GM12878 (cell line): ENCODE measurements at regions not wholly inside any gene's neighbourhood (a gene's known extent, or its start where the extent isn't known, plus 50 kb on each side); places are given as distances from the start of the nearest gene placed in this dataset.

Source experiments
- ATAC-seq: fragments of 200-7000 bp; cut with Tn5 transposase; 3 replicates; pipeline ENCODE4 v1.9.1; 2020; ENCODE audit warnings: mild to moderate bottlenecking, moderate library complexity
- BruUV-seq: library from RNA; stranded (reverse); fragments of 400-500 nt; replicated peaks from 2 replicates; lab custom pipeline; 2021; lab: Mats Ljungman, UMichigan
- CTCF ChIA-PET: fragments of 300-600 bp; sonication (Branson Sonifier 250); formaldehyde crosslinking; extraction: SDS; loops from one replicate; lab custom pipeline; 2021; ENCODE audit warnings: inconsistent platforms; lab: Yijun Ruan, JAX
- POLR2A ChIA-PET: fragments of 350-600 bp; formaldehyde crosslinking; extraction: SDS; loops from one replicate; lab custom pipeline; 2021; ENCODE audit warnings: inconsistent platforms; lab: Charles Lee
- RAD21 ChIA-PET: fragments of 300-600 bp; sonication (Branson Sonifier 250); formaldehyde crosslinking; loops from one replicate; lab custom pipeline; 2023; ENCODE audit warnings: antibody characterized with exemption; ENCODE audit not compliant: unreplicated experiment; lab: Charles Lee
- SMC1A ChIA-PET: fragments of 300-600 bp; sonication (Branson Sonifier 250); formaldehyde crosslinking; loops from one replicate; lab custom pipeline; 2023; ENCODE audit not compliant: unreplicated experiment, uncharacterized antibody; lab: Charles Lee
- DNase-seq: peaks from one replicate; pipeline ENCODE4 v3.0.0-alpha.2; 2011; ENCODE audit warnings: low read depth, low spot score
- FAIRE-seq: peaks from 3 replicates; lab custom pipeline; 2011; peaks lifted over from hg19 to GRCh38; lab: Jason Lieb, UNC
- H2AFZ ChIP-seq: 2 replicates; pipeline ENCODE4 v1.6.0; 2011; ENCODE audit warnings: low read depth, low read length, control low read depth; ENCODE audit not compliant: control insufficient read depth
- H3K27ac ChIP-seq: 2 replicates; pipeline ENCODE4 v1.5.1; 2011; ENCODE audit warnings: control low read depth; ENCODE audit not compliant: control insufficient read depth, insufficient read depth
- H3K27me3 ChIP-seq, 2 experiments: replicated peaks in 1 of 2; 2 replicates each; pipeline versions ENCODE4 v1.6.0 to v1.6.1; 2011; ENCODE audit warnings: low read length in 1 of 2; ENCODE audit not compliant: control insufficient read depth in 2 of 2, insufficient read depth in 2 of 2
- H3K36me3 ChIP-seq, 2 experiments: 2 replicates each; pipeline ENCODE4 v1.5.1; 2011; ENCODE audit warnings: low read length in 1 of 2; ENCODE audit not compliant: control insufficient read depth in 2 of 2, insufficient read depth in 2 of 2
- H3K4me1 ChIP-seq: 2 replicates; pipeline ENCODE4 v1.6.1; 2011; ENCODE audit warnings: mild to moderate bottlenecking, low read length, moderate library complexity, mixed read lengths; ENCODE audit not compliant: control insufficient read depth, insufficient read depth
- H3K4me2 ChIP-seq: 2 replicates; pipeline ENCODE4 v1.6.0; 2011; ENCODE audit warnings: control low read depth; ENCODE audit not compliant: control insufficient read depth, insufficient read depth
- H3K4me3 ChIP-seq: fragments of 200-600 bp; sonication (generic); 2 replicates; pipeline ENCODE4 v1.5.1; 2016
- H3K79me2 ChIP-seq: 2 replicates; pipeline ENCODE4 v1.6.0; 2011; ENCODE audit warnings: low read length; ENCODE audit not compliant: control insufficient read depth, insufficient read depth
- H3K9ac ChIP-seq: 2 replicates; pipeline ENCODE4 v1.8.0; 2011; ENCODE audit warnings: low read length, control low read depth, mixed read lengths; ENCODE audit not compliant: control insufficient read depth, insufficient read depth
- H3K9me3 ChIP-seq: replicated peaks from 3 replicates; pipeline ENCODE4 v1.5.1; 2011; ENCODE audit warnings: mild to moderate bottlenecking, low read length; ENCODE audit not compliant: control insufficient read depth, insufficient read depth
- H4K20me1 ChIP-seq: 2 replicates; pipeline ENCODE4 v1.6.0; 2011; ENCODE audit not compliant: control insufficient read depth, insufficient read depth
- BRCA1 ChIP-seq: IDR thresholded peaks from 2 replicates; pipeline ENCODE4 v1.6.1; 2011; ENCODE audit warnings: low read depth, low read length, improper control_type of control experiment
- MEF2A ChIP-seq: IDR thresholded peaks from 2 replicates; pipeline ENCODE4 v1.6.1; 2011; ENCODE audit warnings: low read depth, mild to moderate bottlenecking, low read length, moderate library complexity; ENCODE audit not compliant: insufficient read depth
- MYB ChIP-seq: fragments of 150-350 bp; IDR thresholded peaks from 2 replicates; pipeline ENCODE4 v1.6.1; 2014; ENCODE audit warnings: mild to moderate bottlenecking, low read depth, low read length, borderline replicate concordance
- NFYA ChIP-seq: IDR thresholded peaks from 2 replicates; pipeline ENCODE4 v1.6.1; 2011; ENCODE audit warnings: low read depth, mild to moderate bottlenecking, low read length, improper control_type of control experiment, borderline replicate concordance
- PAX8 ChIP-seq: fragments of 450-650 bp; IDR thresholded peaks from 2 replicates; pipeline ENCODE4 v1.6.1; 2017; ENCODE audit warnings: mild to moderate bottlenecking, moderate library complexity
- POLR2AphosphoS5 ChIP-seq: IDR thresholded peaks from 2 replicates; pipeline ENCODE4 v1.6.1; 2011; ENCODE audit warnings: mild to moderate bottlenecking, low read length, inconsistent platforms
- POU2F2 ChIP-seq: IDR thresholded peaks from 3 replicates; pipeline ENCODE4 v1.6.1; 2011; ENCODE audit warnings: low read depth, mild to moderate bottlenecking, low read length, borderline replicate concordance
- RAD51 ChIP-seq: fragments of 450-650 bp; IDR thresholded peaks from 2 replicates; pipeline ENCODE4 v1.6.1; 2016; ENCODE audit warnings: moderate library complexity, mild to moderate bottlenecking, inconsistent platforms
- RFX5 ChIP-seq: IDR thresholded peaks from 2 replicates; pipeline ENCODE4 v1.6.1; 2011; ENCODE audit warnings: low read depth, low read length, improper control_type of control experiment
- SP1 ChIP-seq: IDR thresholded peaks from one replicate; pipeline ENCODE4 v1.6.1; 2011; ENCODE audit warnings: low read depth, low read length
- SUPT20H ChIP-seq: IDR thresholded peaks from 2 replicates; pipeline ENCODE4 v1.6.1; 2011; ENCODE audit warnings: low read depth, mild to moderate bottlenecking, low read length, moderate library complexity, borderline replicate concordance; ENCODE audit not compliant: control insufficient read depth
- SUZ12 ChIP-seq: fragments of 200-600 bp; sonication (generic); IDR thresholded peaks from one replicate; pipeline ENCODE4 v1.6.1; 2018; ENCODE audit warnings: antibody characterized with exemption, mild to moderate bottlenecking; ENCODE audit not compliant: unreplicated experiment
- ZSCAN29 ChIP-seq: fragments of 450-650 bp; IDR thresholded peaks from 2 replicates; pipeline ENCODE4 v1.6.1; 2017; ENCODE audit warnings: mild to moderate bottlenecking, moderate library complexity
- ZZZ3 ChIP-seq: IDR thresholded peaks from 2 replicates; pipeline ENCODE4 v1.6.1; 2011; ENCODE audit warnings: low read depth; ENCODE audit not compliant: control insufficient read depth, insufficient read length
- WGBS: methylation state at CpG from one replicate; pipeline ENCODE4 v1.1.6; 2016; ENCODE audit warnings: low lambda C conversion rate; ENCODE audit not compliant: insufficient replicate concordance, insufficient coverage; ENCODE audit errors: missing lambda C conversion rate; 5-methylcytosine and 5-hydroxymethylcytosine counted together
- in situ Hi-C: fragments of 300-500 bp; cut with MboI; formaldehyde crosslinking; loops from 9 replicates; pipeline ENCODE4 v1.14.3; 2018; ENCODE audit warnings: mixed read lengths
- intact Hi-C: fragments of 100-400 bp; cut with micrococcal nuclease; formaldehyde crosslinking; loops from one replicate; pipeline ENCODE4 v1.14.2; 2022; ENCODE audit not compliant: unreplicated experiment
- TF ChIP-seq, protein P1 (sequence below): IDR thresholded peaks from 2 replicates; pipeline ENCODE4 v1.6.1; 2012; ENCODE audit warnings: improper control_type of control experiment, low read depth, low read length; ENCODE audit not compliant: insufficient replicate concordance
- TF ChIP-seq, protein P2 (sequence below): IDR thresholded peaks from 2 replicates; pipeline ENCODE4 v1.6.1; 2012; ENCODE audit warnings: low read depth, low read length, improper control_type of control experiment
- TF ChIP-seq, protein P3 (sequence below), 3 experiments: IDR thresholded peaks in 2 of 3; conservative IDR thresholded peaks in 1 of 3; 2 replicates each; pipeline ENCODE4 v1.5.1; 2011; ENCODE audit warnings: low read depth in 3 of 3, low read length in 3 of 3, mild to moderate bottlenecking in 3 of 3, control low read depth in 2 of 3, moderate library complexity in 2 of 3, inconsistent platforms in 1 of 3, mixed read lengths in 1 of 3; ENCODE audit not compliant: control insufficient read depth in 2 of 3, insufficient read depth in 1 of 3; ENCODE audit errors: extremely low read depth in 1 of 3

DNA sequence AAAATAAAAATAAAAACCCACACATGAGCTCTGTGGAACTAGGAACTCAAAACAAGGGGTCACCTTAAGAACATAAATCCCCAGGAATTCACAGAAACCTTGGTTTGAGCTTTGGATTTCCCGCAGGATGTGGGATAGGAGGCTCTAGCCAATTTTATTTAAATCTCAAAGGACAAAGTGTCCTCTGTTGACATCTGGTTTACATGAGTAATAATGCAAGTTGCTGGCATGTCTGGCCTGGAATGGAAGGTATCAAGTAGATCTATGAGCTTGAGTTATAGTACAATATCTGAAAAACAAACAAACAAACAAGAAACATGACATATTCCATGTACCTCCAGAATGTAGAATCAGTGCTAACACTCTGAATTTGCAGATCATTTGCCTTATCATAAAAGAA, 94.2 kb upstream of the SLIT3 start (continued):
- TF ChIP-seq, protein P1, sequence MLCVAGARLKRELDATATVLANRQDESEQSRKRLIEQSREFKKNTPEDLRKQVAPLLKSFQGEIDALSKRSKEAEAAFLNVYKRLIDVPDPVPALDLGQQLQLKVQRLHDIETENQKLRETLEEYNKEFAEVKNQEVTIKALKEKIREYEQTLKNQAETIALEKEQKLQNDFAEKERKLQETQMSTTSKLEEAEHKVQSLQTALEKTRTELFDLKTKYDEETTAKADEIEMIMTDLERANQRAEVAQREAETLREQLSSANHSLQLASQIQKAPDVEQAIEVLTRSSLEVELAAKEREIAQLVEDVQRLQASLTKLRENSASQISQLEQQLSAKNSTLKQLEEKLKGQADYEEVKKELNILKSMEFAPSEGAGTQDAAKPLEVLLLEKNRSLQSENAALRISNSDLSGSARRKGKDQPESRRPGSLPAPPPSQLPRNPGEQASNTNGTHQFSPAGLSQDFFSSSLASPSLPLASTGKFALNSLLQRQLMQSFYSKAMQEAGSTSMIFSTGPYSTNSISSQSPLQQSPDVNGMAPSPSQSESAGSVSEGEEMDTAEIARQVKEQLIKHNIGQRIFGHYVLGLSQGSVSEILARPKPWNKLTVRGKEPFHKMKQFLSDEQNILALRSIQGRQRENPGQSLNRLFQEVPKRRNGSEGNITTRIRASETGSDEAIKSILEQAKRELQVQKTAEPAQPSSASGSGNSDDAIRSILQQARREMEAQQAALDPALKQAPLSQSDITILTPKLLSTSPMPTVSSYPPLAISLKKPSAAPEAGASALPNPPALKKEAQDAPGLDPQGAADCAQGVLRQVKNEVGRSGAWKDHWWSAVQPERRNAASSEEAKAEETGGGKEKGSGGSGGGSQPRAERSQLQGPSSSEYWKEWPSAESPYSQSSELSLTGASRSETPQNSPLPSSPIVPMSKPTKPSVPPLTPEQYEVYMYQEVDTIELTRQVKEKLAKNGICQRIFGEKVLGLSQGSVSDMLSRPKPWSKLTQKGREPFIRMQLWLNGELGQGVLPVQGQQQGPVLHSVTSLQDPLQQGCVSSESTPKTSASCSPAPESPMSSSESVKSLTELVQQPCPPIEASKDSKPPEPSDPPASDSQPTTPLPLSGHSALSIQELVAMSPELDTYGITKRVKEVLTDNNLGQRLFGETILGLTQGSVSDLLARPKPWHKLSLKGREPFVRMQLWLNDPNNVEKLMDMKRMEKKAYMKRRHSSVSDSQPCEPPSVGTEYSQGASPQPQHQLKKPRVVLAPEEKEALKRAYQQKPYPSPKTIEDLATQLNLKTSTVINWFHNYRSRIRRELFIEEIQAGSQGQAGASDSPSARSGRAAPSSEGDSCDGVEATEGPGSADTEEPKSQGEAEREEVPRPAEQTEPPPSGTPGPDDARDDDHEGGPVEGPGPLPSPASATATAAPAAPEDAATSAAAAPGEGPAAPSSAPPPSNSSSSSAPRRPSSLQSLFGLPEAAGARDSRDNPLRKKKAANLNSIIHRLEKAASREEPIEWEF, result no peak
- TF ChIP-seq MEF2A, result no peak
- no peak for TF ChIP-seq PAX8
- TF ChIP-seq RAD51, result no peak
- TF ChIP-seq MYB, result no peak
- TF ChIP-seq NFYA, result no peak

DNA sequence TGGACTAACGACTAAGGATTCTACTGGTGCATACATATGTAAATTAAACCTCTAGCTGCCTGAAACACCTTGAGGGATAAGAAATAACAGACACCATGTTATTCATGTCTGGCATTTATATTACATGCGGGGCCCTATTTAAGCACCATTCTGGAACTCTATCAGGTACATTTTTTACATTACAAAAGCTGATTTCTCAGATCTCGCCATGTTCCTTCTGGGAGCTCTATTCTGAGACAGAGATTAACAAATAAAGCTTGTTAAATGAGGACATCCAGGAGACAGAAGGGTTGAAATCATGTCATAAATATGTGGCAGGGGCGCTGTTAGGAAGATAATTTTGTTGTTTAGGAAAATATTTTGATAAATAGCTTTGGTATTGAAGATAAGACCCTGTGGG, 93.4 kb upstream of the SLIT3 start:
- Histone ChIP-seq H3K4me2 (no peak overlapping the region), H3K79me2 (no peaks in the 10 kb centered on the region), H3K36me3 (no peaks in the 10 kb centered on the region), H3K4me3 (no peak overlapping the region), H2AFZ (no peak overlapping the region), H3K4me1 (no peaks in the 10 kb centered on the region), H3K9ac (no peak overlapping the region), H3K27me3 (no peaks in the 10 kb centered on the region), H3K9me3 (no peaks in the 10 kb centered on the region), H3K27ac (no peak overlapping the region), H4K20me1 (no peaks in the 10 kb centered on the region)
- in situ Hi-C loops (no loop called here), intact Hi-C loops (no loop called here)
- FAIRE-seq (no peak), DNase-seq (no peak), ATAC-seq (no peak)
- ChIA-PET CTCF (interaction anchor here (0.6 kb wide), 1 partner anchor 1027 kb away, joined by 3 read pairs; no protein-coding TSS in a partner anchor), SMC1A (interaction anchor here (0.8 to 1.2 kb wide), 2 partner anchors 18 to 55 kb away, joined by 3 to 5 read pairs; no protein-coding TSS in a partner anchor), RAD21 (no interaction called here), POLR2A (no interaction called here)
- BruUV-seq, result no TSS peak
- 3% methylated on average over 4 of the region's 4 CpGs for WGBS
- TF ChIP-seq SP1 (no peak), ZZZ3 (no peak), SUZ12 (no peak), POU2F2 (no peak), BRCA1 (no peak), SUPT20H (no peak), RFX5 (no peak), ZSCAN29 (no peak), POLR2AphosphoS5 (no peak)
- TF ChIP-seq, protein P2, sequence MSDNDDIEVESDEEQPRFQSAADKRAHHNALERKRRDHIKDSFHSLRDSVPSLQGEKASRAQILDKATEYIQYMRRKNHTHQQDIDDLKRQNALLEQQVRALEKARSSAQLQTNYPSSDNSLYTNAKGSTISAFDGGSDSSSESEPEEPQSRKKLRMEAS, result no peak
- TF ChIP-seq, protein P3, sequence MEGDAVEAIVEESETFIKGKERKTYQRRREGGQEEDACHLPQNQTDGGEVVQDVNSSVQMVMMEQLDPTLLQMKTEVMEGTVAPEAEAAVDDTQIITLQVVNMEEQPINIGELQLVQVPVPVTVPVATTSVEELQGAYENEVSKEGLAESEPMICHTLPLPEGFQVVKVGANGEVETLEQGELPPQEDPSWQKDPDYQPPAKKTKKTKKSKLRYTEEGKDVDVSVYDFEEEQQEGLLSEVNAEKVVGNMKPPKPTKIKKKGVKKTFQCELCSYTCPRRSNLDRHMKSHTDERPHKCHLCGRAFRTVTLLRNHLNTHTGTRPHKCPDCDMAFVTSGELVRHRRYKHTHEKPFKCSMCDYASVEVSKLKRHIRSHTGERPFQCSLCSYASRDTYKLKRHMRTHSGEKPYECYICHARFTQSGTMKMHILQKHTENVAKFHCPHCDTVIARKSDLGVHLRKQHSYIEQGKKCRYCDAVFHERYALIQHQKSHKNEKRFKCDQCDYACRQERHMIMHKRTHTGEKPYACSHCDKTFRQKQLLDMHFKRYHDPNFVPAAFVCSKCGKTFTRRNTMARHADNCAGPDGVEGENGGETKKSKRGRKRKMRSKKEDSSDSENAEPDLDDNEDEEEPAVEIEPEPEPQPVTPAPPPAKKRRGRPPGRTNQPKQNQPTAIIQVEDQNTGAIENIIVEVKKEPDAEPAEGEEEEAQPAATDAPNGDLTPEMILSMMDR (IDR thresholded peaks at IDR 0.05 in 2 of 3, conservative IDR thresholded peaks at IDR 0.05 in 1 of 3; ENCODE audit: control insufficient read depth in 2 of 3, extremely low read depth in 1 of 3, insufficient read depth in 1 of 3, low read depth in 3 of 3, low read length in 3 of 3), result no peak
